ENCODE measurements at regions not wholly inside any gene's neighbourhood (a gene's known extent, or its start where the extent isn't known, plus 50 kb on each side); places are given as distances from the start of the nearest gene placed in this dataset.

GRCh38 chr2:217331523-217332416, 471.9 kb upstream of the TNP1 start (continued):
- TF ChIP-seq MBD4 (IDR thresholded peaks at IDR 0.05; ENCODE audit: borderline replicate concordance, low read length) (no peak), TCF7L2 (IDR thresholded peaks at IDR 0.05; ENCODE audit: low read depth, low read length) (no peak), JUN (CRISPR knock-in tag; IDR thresholded peaks at IDR 0.05) (peak; percentile 100), ZNF296 (CRISPR knock-in tag; conservative IDR thresholded peaks at IDR 0.05) (no peak), XRCC5 (optimal IDR thresholded peaks at IDR 0.05; ENCODE audit: low read length) (peak; percentile 57), ZBTB14 (CRISPR knock-in tag; IDR thresholded peaks at IDR 0.05) (no peak), FOXK2 (IDR thresholded peaks at IDR 0.05) (peak; percentile 87), ZNF883 (CRISPR knock-in tag; IDR thresholded peaks at IDR 0.05; ENCODE audit: not compliant biosample characterization) (no peak), KMT2B (CRISPR knock-in tag; IDR thresholded peaks at IDR 0.05) (peak; percentile 59; the same call in 1 of the 2 replicates), RCOR2 (CRISPR knock-in tag; IDR thresholded peaks at IDR 0.05) (peak; percentile 93), ZNF17 (CRISPR knock-in tag; IDR thresholded peaks at IDR 0.05) (no peak), SRF (IDR thresholded peaks at IDR 0.05; ENCODE audit: low read depth, low read length) (0 out of 2 replicates have a peak, but pooled peaks have one; percentile 5), MNT (IDR thresholded peaks at IDR 0.05) (peak; percentile 55), ZNF768 (CRISPR knock-in tag; IDR thresholded peaks at IDR 0.05) (no peak), FIP1L1 (IDR thresholded peaks at IDR 0.05; ENCODE audit: borderline replicate concordance, insufficient read depth, low read depth, low read length) (no peak), MLLT10 (CRISPR knock-in tag; IDR thresholded peaks at IDR 0.05) (no peak), SIX4 (CRISPR knock-in tag; IDR thresholded peaks at IDR 0.05) (no peak), HCFC1 (IDR thresholded peaks at IDR 0.05; ENCODE audit: low read depth, low read length) (no peak), KLF12 (CRISPR knock-in tag; IDR thresholded peaks at IDR 0.05; ENCODE audit: borderline replicate concordance) (no peak), FOXJ3 (CRISPR knock-in tag; IDR thresholded peaks at IDR 0.05; ENCODE audit: borderline replicate concordance) (peak; percentile 95), ZNF33A (CRISPR knock-in tag; IDR thresholded peaks at IDR 0.05; ENCODE audit: borderline replicate concordance) (0 out of 2 replicates have a peak, but pooled peaks have one; percentile 47), KLF6 (CRISPR knock-in tag; IDR thresholded peaks at IDR 0.05) (peak; percentile 91), SPEN (CRISPR knock-in tag; IDR thresholded peaks at IDR 0.05; ENCODE audit: low read depth) (peak; percentile 75), RFX5 (IDR thresholded peaks at IDR 0.05; ENCODE audit: low read depth, low read length) (no peak)
- TF ChIP-seq, protein P1, sequence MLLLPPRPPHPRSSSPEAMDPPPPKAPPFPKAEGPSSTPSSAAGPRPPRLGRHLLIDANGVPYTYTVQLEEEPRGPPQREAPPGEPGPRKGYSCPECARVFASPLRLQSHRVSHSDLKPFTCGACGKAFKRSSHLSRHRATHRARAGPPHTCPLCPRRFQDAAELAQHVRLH (CRISPR knock-in tag; IDR thresholded peaks at IDR 0.05; ENCODE audit: borderline replicate concordance, low read depth), result peak; percentile 84; the same call in 1 of the 2 replicates
- TF ChIP-seq, protein P2, sequence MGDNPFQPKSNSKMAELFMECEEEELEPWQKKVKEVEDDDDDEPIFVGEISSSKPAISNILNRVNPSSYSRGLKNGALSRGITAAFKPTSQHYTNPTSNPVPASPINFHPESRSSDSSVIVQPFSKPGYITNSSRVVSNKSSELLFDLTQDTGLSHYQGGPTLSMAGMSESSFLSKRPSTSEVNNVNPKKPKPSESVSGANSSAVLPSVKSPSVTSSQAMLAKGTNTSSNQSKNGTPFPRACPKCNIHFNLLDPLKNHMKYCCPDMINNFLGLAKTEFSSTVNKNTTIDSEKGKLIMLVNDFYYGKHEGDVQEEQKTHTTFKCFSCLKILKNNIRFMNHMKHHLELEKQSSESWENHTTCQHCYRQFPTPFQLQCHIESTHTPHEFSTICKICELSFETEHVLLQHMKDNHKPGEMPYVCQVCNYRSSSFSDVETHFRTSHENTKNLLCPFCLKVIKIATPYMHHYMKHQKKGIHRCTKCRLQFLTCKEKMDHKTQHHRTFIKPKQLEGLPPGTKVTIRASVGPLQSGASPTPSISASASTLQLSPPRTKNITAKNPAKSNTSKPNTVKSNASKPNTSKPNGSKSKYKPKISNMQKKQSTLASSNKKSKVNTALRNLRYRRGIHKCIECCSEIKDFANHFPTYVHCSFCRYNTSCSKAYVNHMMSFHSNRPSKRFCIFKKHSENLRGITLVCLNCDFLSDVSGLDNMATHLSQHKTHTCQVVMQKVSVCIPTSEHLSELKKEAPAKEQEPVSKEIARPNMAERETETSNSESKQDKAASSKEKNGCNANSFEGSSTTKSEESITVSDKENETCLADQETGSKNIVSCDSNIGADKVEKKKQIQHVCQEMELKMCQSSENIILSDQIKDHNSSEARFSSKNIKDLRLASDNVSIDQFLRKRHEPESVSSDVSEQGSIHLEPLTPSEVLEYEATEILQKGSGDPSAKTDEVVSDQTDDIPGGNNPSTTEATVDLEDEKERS (CRISPR knock-in tag; IDR thresholded peaks at IDR 0.05), result peak; percentile 81
